Panc1 (cell line): ENCODE measurements at regions not wholly inside any gene's neighbourhood (a gene's known extent, or its start where the extent isn't known, plus 50 kb on each side); places are given as distances from the start of the nearest gene placed in this dataset.

ENCODE experiments used
- ATAC-seq: fragments of 200-7000 bp; cut with Tn5 transposase; 2 replicates; pipeline ENCODE4 v1.9.1; 2020; ENCODE audit warnings: mild to moderate bottlenecking, moderate library complexity
- BruUV-seq: library from RNA; stranded (reverse); fragments of 400-500 nt; replicated peaks from 2 replicates; lab custom pipeline; 2021; lab: Mats Ljungman, UMichigan
- CTCF ChIA-PET: fragments of 300-600 bp; sonication (Branson Sonifier 250); formaldehyde crosslinking; loops from one replicate; lab custom pipeline; 2022; ENCODE audit warnings: antibody characterized with exemption; lab: Charles Lee
- POLR2A ChIA-PET: fragments of 300-600 bp; sonication (Branson Sonifier 250); formaldehyde crosslinking; loops from one replicate; lab custom pipeline; 2022; ENCODE audit warnings: antibody characterized with exemption; lab: Charles Lee
- DNase-seq: peaks from one replicate; pipeline ENCODE4 v3.0.0-alpha.2; 2010; ENCODE audit warnings: low read depth, low spot score
- H3K27ac ChIP-seq: 2 replicates; pipeline ENCODE4 v1.5.1; 2011; ENCODE audit warnings: mild to moderate bottlenecking, low read length, inconsistent platforms
- H3K27me3 ChIP-seq: fragments of 200-500 bp; sonication (Bioruptor generic); 2 replicates; pipeline ENCODE4 v1.6.0; 2014; ENCODE audit warnings: low read length, inconsistent platforms; ENCODE audit not compliant: control insufficient read depth, insufficient read depth
- H3K36me3 ChIP-seq: fragments of 200-500 bp; sonication (Bioruptor generic); 2 replicates; pipeline ENCODE4 v1.5.1; 2014; ENCODE audit warnings: inconsistent platforms, mild to moderate bottlenecking, low read length, moderate library complexity; ENCODE audit not compliant: control insufficient read depth, insufficient read depth
- H3K4me1 ChIP-seq: 2 replicates; pipeline ENCODE4 v1.5.1; 2011; ENCODE audit warnings: inconsistent platforms, mild to moderate bottlenecking, low read length, moderate library complexity; ENCODE audit not compliant: control insufficient read depth, insufficient read depth
- H3K4me3 ChIP-seq, 2 experiments: 2 replicates each; pipeline ENCODE4 v1.5.1; 2011 to 2012; ENCODE audit warnings: low read depth in 2 of 2, low read length in 2 of 2, mild to moderate bottlenecking in 2 of 2, inconsistent platforms in 1 of 2, moderate library complexity in 1 of 2
- H3K9me3 ChIP-seq: fragments of 200-500 bp; sonication (Bioruptor generic); 2 replicates; pipeline ENCODE4 v1.5.1; 2014; ENCODE audit warnings: low read depth, mild to moderate bottlenecking, inconsistent platforms, low read length, moderate library complexity; ENCODE audit not compliant: control insufficient read depth, insufficient read depth
- CTCF ChIP-seq: fragments of 450-650 bp; IDR thresholded peaks from 2 replicates; pipeline ENCODE4 v1.5.1; 2017; ENCODE audit warnings: mild to moderate bottlenecking
- POLR2AphosphoS5 ChIP-seq: IDR thresholded peaks from 2 replicates; pipeline ENCODE4 v1.6.1; 2012; ENCODE audit warnings: mild to moderate bottlenecking, low read depth, low read length, moderate library complexity
- SIN3A ChIP-seq: IDR thresholded peaks from 2 replicates; pipeline ENCODE4 v1.6.1; 2012; ENCODE audit warnings: low read depth, mild to moderate bottlenecking, low read length, moderate library complexity, borderline replicate concordance; ENCODE audit not compliant: insufficient read depth
- TCF7L2 ChIP-seq: IDR thresholded peaks from 2 replicates; pipeline ENCODE4 v1.6.1; 2011; ENCODE audit warnings: mild to moderate bottlenecking, low read depth, low read length, inconsistent platforms
- in situ Hi-C: cut with HindIII; loops from 2 replicates; pipeline ENCODE4 v1.10.0; 2016; ENCODE audit warnings: low sequenced_read_pairs, low pct_unique_long_range_greater_than_20kb
- intact Hi-C: fragments of 100-400 bp; cut with micrococcal nuclease; formaldehyde crosslinking; loops from one replicate; pipeline ENCODE4 v1.10.0; 2022; ENCODE audit not compliant: unreplicated experiment
- TF ChIP-seq, protein P1 (sequence below), 2 experiments: IDR thresholded peaks; 2 replicates each; pipeline ENCODE4 v1.6.1; 2011 to 2012; ENCODE audit warnings: low read depth in 2 of 2, control low read depth in 1 of 2, low read length in 1 of 2, mild to moderate bottlenecking in 1 of 2, moderate library complexity in 1 of 2; ENCODE audit not compliant: insufficient read depth in 1 of 2

- TF ChIP-seq POLR2AphosphoS5, result no peak
- no peak for TF ChIP-seq SIN3A
- TF ChIP-seq TCF7L2, result no peak
- TF ChIP-seq, protein P1, sequence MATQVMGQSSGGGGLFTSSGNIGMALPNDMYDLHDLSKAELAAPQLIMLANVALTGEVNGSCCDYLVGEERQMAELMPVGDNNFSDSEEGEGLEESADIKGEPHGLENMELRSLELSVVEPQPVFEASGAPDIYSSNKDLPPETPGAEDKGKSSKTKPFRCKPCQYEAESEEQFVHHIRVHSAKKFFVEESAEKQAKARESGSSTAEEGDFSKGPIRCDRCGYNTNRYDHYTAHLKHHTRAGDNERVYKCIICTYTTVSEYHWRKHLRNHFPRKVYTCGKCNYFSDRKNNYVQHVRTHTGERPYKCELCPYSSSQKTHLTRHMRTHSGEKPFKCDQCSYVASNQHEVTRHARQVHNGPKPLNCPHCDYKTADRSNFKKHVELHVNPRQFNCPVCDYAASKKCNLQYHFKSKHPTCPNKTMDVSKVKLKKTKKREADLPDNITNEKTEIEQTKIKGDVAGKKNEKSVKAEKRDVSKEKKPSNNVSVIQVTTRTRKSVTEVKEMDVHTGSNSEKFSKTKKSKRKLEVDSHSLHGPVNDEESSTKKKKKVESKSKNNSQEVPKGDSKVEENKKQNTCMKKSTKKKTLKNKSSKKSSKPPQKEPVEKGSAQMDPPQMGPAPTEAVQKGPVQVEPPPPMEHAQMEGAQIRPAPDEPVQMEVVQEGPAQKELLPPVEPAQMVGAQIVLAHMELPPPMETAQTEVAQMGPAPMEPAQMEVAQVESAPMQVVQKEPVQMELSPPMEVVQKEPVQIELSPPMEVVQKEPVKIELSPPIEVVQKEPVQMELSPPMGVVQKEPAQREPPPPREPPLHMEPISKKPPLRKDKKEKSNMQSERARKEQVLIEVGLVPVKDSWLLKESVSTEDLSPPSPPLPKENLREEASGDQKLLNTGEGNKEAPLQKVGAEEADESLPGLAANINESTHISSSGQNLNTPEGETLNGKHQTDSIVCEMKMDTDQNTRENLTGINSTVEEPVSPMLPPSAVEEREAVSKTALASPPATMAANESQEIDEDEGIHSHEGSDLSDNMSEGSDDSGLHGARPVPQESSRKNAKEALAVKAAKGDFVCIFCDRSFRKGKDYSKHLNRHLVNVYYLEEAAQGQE (IDR thresholded peaks at IDR 0.05; ENCODE audit: insufficient read depth in 1 of 2, low read depth in 2 of 2, low read length in 1 of 2), result no peak
- TF ChIP-seq CTCF, result no peak
- no peak overlapping the region for H3K27ac ChIP-seq
- POLR2A ChIA-PET, result no interaction called here
- intact Hi-C loops (no loop called here), in situ Hi-C loops (no loop called here)
- no peaks in the 10 kb centered on the region for H3K4me1 ChIP-seq
- H3K4me3 ChIP-seq, result no peak overlapping the region
- no peaks in the 10 kb centered on the region for H3K36me3 ChIP-seq
- DNase-seq, result no peak
- ATAC-seq, result no peak
- no TSS peak for BruUV-seq
- H3K27me3 ChIP-seq, result no peaks in the 10 kb centered on the region
- CTCF ChIA-PET, result no interaction called here
- no peaks in the 10 kb centered on the region for H3K9me3 ChIP-seq
Observed at GRCh38 chr6:11410539-11411307, 126.8 kb upstream of the TMEM170B start.

DNA sequence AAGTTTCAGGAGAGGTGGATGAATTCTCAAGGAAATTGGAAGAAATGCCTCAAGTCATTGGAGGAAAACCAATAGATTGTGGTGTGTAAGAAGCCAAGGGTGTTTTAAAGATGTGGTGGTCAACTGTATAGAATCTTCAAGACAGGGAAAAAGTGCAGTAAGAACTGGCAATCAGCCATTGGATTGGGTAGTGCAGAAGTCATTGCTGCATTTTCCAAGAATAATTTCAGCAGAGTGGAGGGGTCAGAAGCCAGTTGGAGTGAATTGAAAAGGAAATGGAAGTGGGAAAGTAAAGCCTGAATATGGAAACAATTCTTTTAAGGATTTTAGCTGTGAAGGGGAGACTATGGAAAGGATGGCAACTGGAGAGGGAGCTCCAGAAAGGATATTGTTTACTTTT lies 128.2 kb upstream of the TMEM170B start:
- ChIA-PET CTCF (interaction anchor here (0.5 kb wide), 1 partner anchor 292 kb away, joined by 3 read pairs; no protein-coding TSS in a partner anchor), POLR2A (no interaction called here)
- no peaks in the 10 kb centered on the region for H3K9me3 ChIP-seq
- H3K36me3 ChIP-seq, result no peaks in the 10 kb centered on the region
- H3K4me1 ChIP-seq, result no peaks in the 10 kb centered on the region
- in situ Hi-C loops, result no loop called here
- no peaks in the 10 kb centered on the region for H3K27me3 ChIP-seq
- no peak overlapping the region for H3K4me3 ChIP-seq
- BruUV-seq, result no TSS peak
- TF ChIP-seq, protein P1 (IDR thresholded peaks at IDR 0.05; ENCODE audit: insufficient read depth in 1 of 2, low read depth in 2 of 2, low read length in 1 of 2), result no peak
- TF ChIP-seq CTCF, result no peak
- no peak for TF ChIP-seq SIN3A
- no peak for TF ChIP-seq TCF7L2
- TF ChIP-seq POLR2AphosphoS5, result no peak
- intact Hi-C loops, result no loop called here
- no peak for DNase-seq
- ATAC-seq, result no peak
- no peak overlapping the region for H3K27ac ChIP-seq
